H1 (cell line): ENCODE measurements at regions not wholly inside any gene's neighbourhood (a gene's known extent, or its start where the extent isn't known, plus 50 kb on each side); places are given as distances from the start of the nearest gene placed in this dataset.

Experiments
- CTCF ChIA-PET: fragments of 300-600 bp; sonication (Branson Sonifier 250); formaldehyde crosslinking; loops from one replicate; lab custom pipeline; 2021; ENCODE audit not compliant: partially characterized antibody; lab: Charles Lee
- POLR2A ChIA-PET: fragments of 300-600 bp; sonication (Branson Sonifier 250); formaldehyde crosslinking; loops from one replicate; lab custom pipeline; 2021; ENCODE audit warnings: inconsistent platforms; ENCODE audit not compliant: partially characterized antibody; lab: Charles Lee
- DNase-seq, 2 experiments: peaks; one replicate each; pipeline versions ENCODE4 v3.0.0 to v3.0.0-alpha.2; 2010 to 2022; ENCODE audit warnings: low spot score in 2 of 2, low read depth in 1 of 2, mixed read lengths in 1 of 2
- FAIRE-seq: peaks from 2 replicates; lab custom pipeline; 2011; peaks lifted over from hg19 to GRCh38; lab: Jason Lieb, UNC
- H2AFZ ChIP-seq: 2 replicates; pipeline ENCODE4 v1.8.1; 2012; ENCODE audit warnings: low read length, inconsistent platforms
- H2AK5ac ChIP-seq: 2 replicates; pipeline ENCODE4 v1.6.1; 2013; ENCODE audit warnings: low read depth, low read length
- H2BK120ac ChIP-seq: replicated peaks from 2 replicates; pipeline ENCODE3; 2013; ENCODE audit warnings: low read depth, low read length, inconsistent platforms
- H2BK12ac ChIP-seq: 2 replicates; pipeline ENCODE4 v1.6.1; 2013; ENCODE audit warnings: low read depth, low read length
- H2BK15ac ChIP-seq: 2 replicates; pipeline ENCODE4 v1.6.1; 2013; ENCODE audit warnings: low read length
- H2BK20ac ChIP-seq: 2 replicates; pipeline ENCODE4 v1.6.1; 2013; ENCODE audit warnings: low read length
- H2BK5ac ChIP-seq: 2 replicates; pipeline ENCODE4 v1.6.1; 2013; ENCODE audit warnings: low read depth, low read length
- H3K14ac ChIP-seq: 2 replicates; pipeline ENCODE4 v1.6.1; 2013; ENCODE audit warnings: inconsistent platforms; ENCODE audit not compliant: insufficient read length
- H3K18ac ChIP-seq: 2 replicates; pipeline ENCODE4 v1.6.1; 2013; ENCODE audit warnings: low read length; ENCODE audit errors: extremely low read depth
- H3K23ac ChIP-seq: 2 replicates; pipeline ENCODE4 v1.6.1; 2013; ENCODE audit warnings: inconsistent platforms; ENCODE audit not compliant: insufficient read length
- H3K23me2 ChIP-seq: 2 replicates; pipeline ENCODE4 v1.6.1; 2013; ENCODE audit warnings: low read depth, low read length
- H3K27ac ChIP-seq: 2 replicates; pipeline ENCODE4 v1.6.1; 2011; ENCODE audit warnings: low read depth, low read length, inconsistent platforms
- H3K27me3 ChIP-seq, 4 experiments: replicated peaks in 1 of 4; 1 replicate in 1 of 4; 2 replicates in 3 of 4; pipeline versions ENCODE4 v1.6.1 to v1.8.1; 2011 to 2013; ENCODE audit warnings: low read length in 3 of 4, mild to moderate bottlenecking in 3 of 4, inconsistent platforms in 2 of 4, mixed read lengths in 2 of 4, moderate library complexity in 1 of 4; ENCODE audit not compliant: control insufficient read depth in 3 of 4, insufficient read depth in 3 of 4; ENCODE audit errors: extremely low read depth in 1 of 4
- H3K36me3 ChIP-seq, 4 experiments: 2 replicates each; pipeline versions ENCODE4 v1.6.1 to v1.8.1; 2011 to 2013; ENCODE audit warnings: mild to moderate bottlenecking in 4 of 4, low read length in 3 of 4, moderate library complexity in 2 of 4, control low read depth in 1 of 4, inconsistent platforms in 1 of 4; ENCODE audit not compliant: insufficient read depth in 4 of 4, control insufficient read depth in 2 of 4
- H3K4ac ChIP-seq: replicated peaks from 2 replicates; pipeline ENCODE3; 2013; ENCODE audit warnings: low read length, low read depth, mixed read lengths, inconsistent platforms; ENCODE audit not compliant: insufficient read length
- H3K4me1 ChIP-seq, 4 experiments: replicated peaks in 1 of 4; 1 replicate in 1 of 4; 2 replicates in 3 of 4; pipeline versions ENCODE4 v1.6.1 to v1.8.1; 2011 to 2013; ENCODE audit warnings: low read length in 3 of 4, inconsistent platforms in 2 of 4, mixed read lengths in 1 of 4; ENCODE audit not compliant: insufficient read depth in 4 of 4, control insufficient read depth in 3 of 4
- H3K4me2 ChIP-seq, 2 experiments: 2 replicates each; pipeline versions ENCODE4 v1.6.1 to v1.8.1; 2011 to 2013; ENCODE audit warnings: low read depth in 2 of 2, low read length in 2 of 2, control low read depth in 1 of 2, inconsistent platforms in 1 of 2, mild to moderate bottlenecking in 1 of 2; ENCODE audit not compliant: insufficient read depth in 1 of 2
- H3K4me3 ChIP-seq, 4 experiments: fragments of 200-600, 300-600 bp in 1 of 4; sonication (generic), shearing (Covaris generic), sonication (Bioruptor Twin) in 1 of 4; 2 replicates each; pipeline versions ENCODE4 v1.5.1 to v1.8.1; 2011 to 2016; ENCODE audit warnings: low read length in 4 of 4, low read depth in 3 of 4, control low read depth in 2 of 4, inconsistent platforms in 2 of 4, mild to moderate bottlenecking in 2 of 4, mixed read lengths in 1 of 4, moderate library complexity in 1 of 4; ENCODE audit not compliant: insufficient read depth in 2 of 4; ENCODE audit errors: extremely low read depth in 1 of 4
- H3K56ac ChIP-seq: replicated peaks from 2 replicates; pipeline ENCODE3; 2013; ENCODE audit warnings: low read depth, mild to moderate bottlenecking, mixed read lengths, low read length, inconsistent platforms; ENCODE audit not compliant: insufficient read length
- H3K79me1 ChIP-seq: 2 replicates; pipeline ENCODE4 v1.6.1; 2013; ENCODE audit warnings: low read depth, low read length, control low read depth
- H3K79me2 ChIP-seq, 2 experiments: 2 replicates each; pipeline versions ENCODE4 v1.6.1 to v1.8.1; 2012 to 2013; ENCODE audit warnings: low read length in 2 of 2, mild to moderate bottlenecking in 2 of 2, inconsistent platforms in 1 of 2; ENCODE audit not compliant: insufficient read depth in 2 of 2, control insufficient read depth in 1 of 2
- H3K9ac ChIP-seq, 4 experiments: replicated peaks in 1 of 4; 1 replicate in 1 of 4; 2 replicates in 3 of 4; pipeline versions ENCODE4 v1.6.1 to v1.8.1; 2011 to 2013; ENCODE audit warnings: low read depth in 3 of 4, low read length in 3 of 4, control low read depth in 2 of 4, mild to moderate bottlenecking in 2 of 4, moderate library complexity in 2 of 4, inconsistent platforms in 1 of 4; ENCODE audit errors: extremely low read depth in 1 of 4
- H3K9me3 ChIP-seq, 2 experiments: 2 replicates each; pipeline versions ENCODE4 v1.6.1 to v1.8.1; 2012 to 2013; ENCODE audit warnings: mild to moderate bottlenecking in 2 of 2, moderate library complexity in 2 of 2, control low read depth in 1 of 2, inconsistent platforms in 1 of 2, low read depth in 1 of 2, low read length in 1 of 2, mixed read lengths in 1 of 2; ENCODE audit not compliant: insufficient read depth in 2 of 2
- H4K20me1 ChIP-seq, 2 experiments: replicated peaks in 1 of 2; 2 replicates each; pipeline versions ENCODE3 to v1.8.1; 2011 to 2013; ENCODE audit warnings: inconsistent platforms in 2 of 2, low read length in 2 of 2, mild to moderate bottlenecking in 1 of 2; ENCODE audit not compliant: insufficient read depth in 2 of 2, control insufficient read depth in 1 of 2
- H4K5ac ChIP-seq: 2 replicates; pipeline ENCODE4 v1.6.1; 2013; ENCODE audit warnings: low read length, low read depth, mixed read lengths, inconsistent platforms; ENCODE audit not compliant: insufficient read length
- H4K8ac ChIP-seq: 2 replicates; pipeline ENCODE4 v1.8.0; 2013; ENCODE audit warnings: mild to moderate bottlenecking, moderate library complexity, low read length, inconsistent platforms; ENCODE audit not compliant: insufficient read depth; ENCODE audit errors: extremely low read depth
- H4K91ac ChIP-seq: replicated peaks from 2 replicates; pipeline ENCODE3; 2013; ENCODE audit warnings: low read length, mixed read lengths, inconsistent platforms; ENCODE audit not compliant: insufficient read length
- CHD1 ChIP-seq: IDR thresholded peaks from 2 replicates; pipeline ENCODE4 v1.6.1; 2012; ENCODE audit warnings: low read depth, low read length, improper control_type of control experiment
- CHD2 ChIP-seq: IDR thresholded peaks from 2 replicates; pipeline ENCODE4 v1.6.1; 2012; ENCODE audit warnings: low read length, improper control_type of control experiment
- CREB1 ChIP-seq: IDR thresholded peaks from 2 replicates; pipeline ENCODE4 v1.6.1; 2012; ENCODE audit warnings: inconsistent platforms
- KDM5A ChIP-seq: fragments of 200-600 bp; IDR thresholded peaks from 2 replicates; pipeline ENCODE4 v1.7.1; 2012; ENCODE audit warnings: mild to moderate bottlenecking, low read length, inconsistent platforms, mixed read lengths
- MAFK ChIP-seq: IDR thresholded peaks from 2 replicates; pipeline ENCODE4 v1.6.1; 2012; ENCODE audit warnings: low read depth, mild to moderate bottlenecking, improper control_type of control experiment, low read length
- NRF1 ChIP-seq: IDR thresholded peaks from 2 replicates; pipeline ENCODE4 v1.6.1; 2011; ENCODE audit warnings: mild to moderate bottlenecking, low read depth, low read length, improper control_type of control experiment
- POU5F1 ChIP-seq: IDR thresholded peaks from 2 replicates; pipeline ENCODE4 v1.6.1; 2011; ENCODE audit warnings: low read depth, mild to moderate bottlenecking, low read length, moderate library complexity
- SP1 ChIP-seq: IDR thresholded peaks from 2 replicates; pipeline ENCODE4 v1.6.1; 2011; ENCODE audit warnings: low read depth, low read length
- SUZ12 ChIP-seq: fragments of 200-600 bp; sonication (generic); IDR thresholded peaks from 2 replicates; pipeline ENCODE4 v1.6.1; 2012; ENCODE audit warnings: mild to moderate bottlenecking, inconsistent platforms, low read length, moderate library complexity, mixed read lengths
- TCF12 ChIP-seq: IDR thresholded peaks from 2 replicates; pipeline ENCODE4 v1.6.1; 2011; ENCODE audit warnings: low read depth, mild to moderate bottlenecking, low read length
- WGBS, 2 experiments: shearing (Covaris generic) in 1 of 2; methylation state at CpG; one replicate each; pipeline versions ENCODE4 v1.1.6 to v1.1.7; 2013 to 2015; ENCODE audit warnings: low lambda C conversion rate in 2 of 2, mixed read lengths in 2 of 2, inconsistent platforms in 1 of 2, low coverage in 1 of 2, missing lambda C conversion rate in 1 of 2; ENCODE audit not compliant: insufficient replicate concordance in 2 of 2, insufficient coverage in 1 of 2, insufficient read length in 1 of 2; ENCODE audit errors: extremely low coverage in 1 of 2, missing lambda C conversion rate in 1 of 2; 5-methylcytosine and 5-hydroxymethylcytosine counted together

- Histone ChIP-seq H4K20me1 (no peaks in the 10 kb centered on the region), H3K4me2 (no peak overlapping the region), H3K23ac (no peak overlapping the region), H3K4ac (no peak overlapping the region), H3K27ac (no peak overlapping the region), H2AFZ (no peak overlapping the region), H3K4me3 (no peak overlapping the region), H3K23me2 (no peaks in the 10 kb centered on the region), H3K79me2 (no peaks in the 10 kb centered on the region), H2AK5ac (no peak overlapping the region), H4K91ac (no peak overlapping the region), H2BK5ac (no peak overlapping the region), H4K8ac (no peak overlapping the region), H3K56ac (no peak overlapping the region), H2BK12ac (no peak overlapping the region), H3K36me3 (no peaks in the 10 kb centered on the region), H2BK20ac (no peak overlapping the region), H2BK15ac (no peak overlapping the region), H3K14ac (no peak overlapping the region), H3K27me3 (no peaks in the 10 kb centered on the region), H3K9ac (no peak overlapping the region), H3K79me1 (no peaks in the 10 kb centered on the region), H3K4me1 (no peaks in the 10 kb centered on the region), H2BK120ac (no peak overlapping the region), H3K18ac (no peak overlapping the region), H4K5ac (no peak overlapping the region), H3K9me3 (no peaks in the 10 kb centered on the region)
- no peak for FAIRE-seq
- no peak for TF ChIP-seq TCF12
- TF ChIP-seq CHD1, result no peak
- no peak for TF ChIP-seq SP1
- no peak for TF ChIP-seq CHD2
- no peak for TF ChIP-seq MAFK
- no peak for TF ChIP-seq CREB1
- TF ChIP-seq SUZ12, result no peak
- no peak for TF ChIP-seq KDM5A
- no peak for TF ChIP-seq NRF1
- TF ChIP-seq POU5F1, result no peak
- WGBS, 2 experiments, result 91% methylated on average over 5 of the region's 5 CpGs; no CpG with 5 or more reads in 1 of the 2 experiments
- ChIA-PET POLR2A (no interaction called here), CTCF (interaction anchor here (0.6 to 21.2 kb wide), 15 partner anchors 8 to 515 kb away, joined by 3 to 337 read pairs (median 8); no protein-coding TSS in a partner anchor)
- no peak for DNase-seq
These were observed 93.3 kb upstream of the PRSS58 start for GRCh38 chr7:142351145-142351544.
